H1 (cell line): ENCODE measurements at regions not wholly inside any gene's neighbourhood (a gene's known extent, or its start where the extent isn't known, plus 50 kb on each side); places are given as distances from the start of the nearest gene placed in this dataset.

ENCODE experiments used
- CTCF ChIA-PET: fragments of 300-600 bp; sonication (Branson Sonifier 250); formaldehyde crosslinking; loops from one replicate; lab custom pipeline; 2021; ENCODE audit not compliant: partially characterized antibody; lab: Charles Lee
- POLR2A ChIA-PET: fragments of 300-600 bp; sonication (Branson Sonifier 250); formaldehyde crosslinking; loops from one replicate; lab custom pipeline; 2021; ENCODE audit warnings: inconsistent platforms; ENCODE audit not compliant: partially characterized antibody; lab: Charles Lee
- DNase-seq, 2 experiments: peaks; one replicate each; pipeline versions ENCODE4 v3.0.0 to v3.0.0-alpha.2; 2010 to 2022; ENCODE audit warnings: low spot score in 2 of 2, low read depth in 1 of 2, mixed read lengths in 1 of 2
- FAIRE-seq: peaks from 2 replicates; lab custom pipeline; 2011; peaks lifted over from hg19 to GRCh38; lab: Jason Lieb, UNC
- H2AFZ ChIP-seq: 2 replicates; pipeline ENCODE4 v1.8.1; 2012; ENCODE audit warnings: low read length, inconsistent platforms
- H2AK5ac ChIP-seq: 2 replicates; pipeline ENCODE4 v1.6.1; 2013; ENCODE audit warnings: low read depth, low read length
- H2BK120ac ChIP-seq: replicated peaks from 2 replicates; pipeline ENCODE3; 2013; ENCODE audit warnings: low read depth, low read length, inconsistent platforms
- H2BK12ac ChIP-seq: 2 replicates; pipeline ENCODE4 v1.6.1; 2013; ENCODE audit warnings: low read depth, low read length
- H2BK15ac ChIP-seq: 2 replicates; pipeline ENCODE4 v1.6.1; 2013; ENCODE audit warnings: low read length
- H2BK20ac ChIP-seq: 2 replicates; pipeline ENCODE4 v1.6.1; 2013; ENCODE audit warnings: low read length
- H2BK5ac ChIP-seq: 2 replicates; pipeline ENCODE4 v1.6.1; 2013; ENCODE audit warnings: low read depth, low read length
- H3K14ac ChIP-seq: 2 replicates; pipeline ENCODE4 v1.6.1; 2013; ENCODE audit warnings: inconsistent platforms; ENCODE audit not compliant: insufficient read length
- H3K18ac ChIP-seq: 2 replicates; pipeline ENCODE4 v1.6.1; 2013; ENCODE audit warnings: low read length; ENCODE audit errors: extremely low read depth
- H3K23ac ChIP-seq: 2 replicates; pipeline ENCODE4 v1.6.1; 2013; ENCODE audit warnings: inconsistent platforms; ENCODE audit not compliant: insufficient read length
- H3K23me2 ChIP-seq: 2 replicates; pipeline ENCODE4 v1.6.1; 2013; ENCODE audit warnings: low read depth, low read length
- H3K27ac ChIP-seq: 2 replicates; pipeline ENCODE4 v1.6.1; 2011; ENCODE audit warnings: low read depth, low read length, inconsistent platforms
- H3K27me3 ChIP-seq, 4 experiments: replicated peaks in 1 of 4; 1 replicate in 1 of 4; 2 replicates in 3 of 4; pipeline versions ENCODE4 v1.6.1 to v1.8.1; 2011 to 2013; ENCODE audit warnings: low read length in 3 of 4, mild to moderate bottlenecking in 3 of 4, inconsistent platforms in 2 of 4, mixed read lengths in 2 of 4, moderate library complexity in 1 of 4; ENCODE audit not compliant: control insufficient read depth in 3 of 4, insufficient read depth in 3 of 4; ENCODE audit errors: extremely low read depth in 1 of 4
- H3K36me3 ChIP-seq, 4 experiments: 2 replicates each; pipeline versions ENCODE4 v1.6.1 to v1.8.1; 2011 to 2013; ENCODE audit warnings: mild to moderate bottlenecking in 4 of 4, low read length in 3 of 4, moderate library complexity in 2 of 4, control low read depth in 1 of 4, inconsistent platforms in 1 of 4; ENCODE audit not compliant: insufficient read depth in 4 of 4, control insufficient read depth in 2 of 4
- H3K4ac ChIP-seq: replicated peaks from 2 replicates; pipeline ENCODE3; 2013; ENCODE audit warnings: low read length, low read depth, mixed read lengths, inconsistent platforms; ENCODE audit not compliant: insufficient read length
- H3K4me1 ChIP-seq, 4 experiments: replicated peaks in 1 of 4; 1 replicate in 1 of 4; 2 replicates in 3 of 4; pipeline versions ENCODE4 v1.6.1 to v1.8.1; 2011 to 2013; ENCODE audit warnings: low read length in 3 of 4, inconsistent platforms in 2 of 4, mixed read lengths in 1 of 4; ENCODE audit not compliant: insufficient read depth in 4 of 4, control insufficient read depth in 3 of 4
- H3K4me2 ChIP-seq, 2 experiments: 2 replicates each; pipeline versions ENCODE4 v1.6.1 to v1.8.1; 2011 to 2013; ENCODE audit warnings: low read depth in 2 of 2, low read length in 2 of 2, control low read depth in 1 of 2, inconsistent platforms in 1 of 2, mild to moderate bottlenecking in 1 of 2; ENCODE audit not compliant: insufficient read depth in 1 of 2
- H3K4me3 ChIP-seq, 4 experiments: fragments of 200-600, 300-600 bp in 1 of 4; sonication (generic), shearing (Covaris generic), sonication (Bioruptor Twin) in 1 of 4; 2 replicates each; pipeline versions ENCODE4 v1.5.1 to v1.8.1; 2011 to 2016; ENCODE audit warnings: low read length in 4 of 4, low read depth in 3 of 4, control low read depth in 2 of 4, inconsistent platforms in 2 of 4, mild to moderate bottlenecking in 2 of 4, mixed read lengths in 1 of 4, moderate library complexity in 1 of 4; ENCODE audit not compliant: insufficient read depth in 2 of 4; ENCODE audit errors: extremely low read depth in 1 of 4
- H3K56ac ChIP-seq: replicated peaks from 2 replicates; pipeline ENCODE3; 2013; ENCODE audit warnings: low read depth, mild to moderate bottlenecking, mixed read lengths, low read length, inconsistent platforms; ENCODE audit not compliant: insufficient read length
- H3K79me1 ChIP-seq: 2 replicates; pipeline ENCODE4 v1.6.1; 2013; ENCODE audit warnings: low read depth, low read length, control low read depth
- H3K79me2 ChIP-seq, 2 experiments: 2 replicates each; pipeline versions ENCODE4 v1.6.1 to v1.8.1; 2012 to 2013; ENCODE audit warnings: low read length in 2 of 2, mild to moderate bottlenecking in 2 of 2, inconsistent platforms in 1 of 2; ENCODE audit not compliant: insufficient read depth in 2 of 2, control insufficient read depth in 1 of 2
- H3K9ac ChIP-seq, 4 experiments: replicated peaks in 1 of 4; 1 replicate in 1 of 4; 2 replicates in 3 of 4; pipeline versions ENCODE4 v1.6.1 to v1.8.1; 2011 to 2013; ENCODE audit warnings: low read depth in 3 of 4, low read length in 3 of 4, control low read depth in 2 of 4, mild to moderate bottlenecking in 2 of 4, moderate library complexity in 2 of 4, inconsistent platforms in 1 of 4; ENCODE audit errors: extremely low read depth in 1 of 4
- H3K9me3 ChIP-seq, 2 experiments: 2 replicates each; pipeline versions ENCODE4 v1.6.1 to v1.8.1; 2012 to 2013; ENCODE audit warnings: mild to moderate bottlenecking in 2 of 2, moderate library complexity in 2 of 2, control low read depth in 1 of 2, inconsistent platforms in 1 of 2, low read depth in 1 of 2, low read length in 1 of 2, mixed read lengths in 1 of 2; ENCODE audit not compliant: insufficient read depth in 2 of 2
- H4K20me1 ChIP-seq, 2 experiments: replicated peaks in 1 of 2; 2 replicates each; pipeline versions ENCODE3 to v1.8.1; 2011 to 2013; ENCODE audit warnings: inconsistent platforms in 2 of 2, low read length in 2 of 2, mild to moderate bottlenecking in 1 of 2; ENCODE audit not compliant: insufficient read depth in 2 of 2, control insufficient read depth in 1 of 2
- H4K5ac ChIP-seq: 2 replicates; pipeline ENCODE4 v1.6.1; 2013; ENCODE audit warnings: low read length, low read depth, mixed read lengths, inconsistent platforms; ENCODE audit not compliant: insufficient read length
- H4K8ac ChIP-seq: 2 replicates; pipeline ENCODE4 v1.8.0; 2013; ENCODE audit warnings: mild to moderate bottlenecking, moderate library complexity, low read length, inconsistent platforms; ENCODE audit not compliant: insufficient read depth; ENCODE audit errors: extremely low read depth
- H4K91ac ChIP-seq: replicated peaks from 2 replicates; pipeline ENCODE3; 2013; ENCODE audit warnings: low read length, mixed read lengths, inconsistent platforms; ENCODE audit not compliant: insufficient read length
- ATF2 ChIP-seq: IDR thresholded peaks from 2 replicates; pipeline ENCODE4 v1.6.1; 2012; ENCODE audit warnings: low read length, inconsistent platforms
- CEBPB ChIP-seq: IDR thresholded peaks from 2 replicates; pipeline ENCODE4 v1.6.1; 2012; ENCODE audit warnings: low read depth, low read length
- JUND ChIP-seq: IDR thresholded peaks from 2 replicates; pipeline ENCODE4 v1.6.1; 2011; ENCODE audit warnings: mild to moderate bottlenecking, improper control_type of control experiment, low read length
- KDM1A ChIP-seq: fragments of 200-600, 300-600 bp; sonication (generic); IDR thresholded peaks from 2 replicates; pipeline ENCODE4 v1.7.1; 2016; ENCODE audit warnings: mild to moderate bottlenecking, low read length, borderline replicate concordance
- PHF8 ChIP-seq: fragments of 200-600 bp; sonication (generic); conservative IDR thresholded peaks from 2 replicates; pipeline ENCODE4 v1.7.1; 2012; ENCODE audit warnings: low read depth, mild to moderate bottlenecking, inconsistent platforms, low read length, moderate library complexity
- SIX5 ChIP-seq: IDR thresholded peaks from 2 replicates; pipeline ENCODE4 v1.6.1; 2011; ENCODE audit warnings: mild to moderate bottlenecking, low read depth, low read length
- YY1 ChIP-seq: IDR thresholded peaks from 2 replicates; pipeline ENCODE4 v1.6.1; 2011; ENCODE audit warnings: low read depth, mild to moderate bottlenecking, low read length
- WGBS, 2 experiments: shearing (Covaris generic) in 1 of 2; methylation state at CpG; one replicate each; pipeline versions ENCODE4 v1.1.6 to v1.1.7; 2013 to 2015; ENCODE audit warnings: low lambda C conversion rate in 2 of 2, mixed read lengths in 2 of 2, inconsistent platforms in 1 of 2, low coverage in 1 of 2, missing lambda C conversion rate in 1 of 2; ENCODE audit not compliant: insufficient replicate concordance in 2 of 2, insufficient coverage in 1 of 2, insufficient read length in 1 of 2; ENCODE audit errors: extremely low coverage in 1 of 2, missing lambda C conversion rate in 1 of 2; 5-methylcytosine and 5-hydroxymethylcytosine counted together

DNA sequence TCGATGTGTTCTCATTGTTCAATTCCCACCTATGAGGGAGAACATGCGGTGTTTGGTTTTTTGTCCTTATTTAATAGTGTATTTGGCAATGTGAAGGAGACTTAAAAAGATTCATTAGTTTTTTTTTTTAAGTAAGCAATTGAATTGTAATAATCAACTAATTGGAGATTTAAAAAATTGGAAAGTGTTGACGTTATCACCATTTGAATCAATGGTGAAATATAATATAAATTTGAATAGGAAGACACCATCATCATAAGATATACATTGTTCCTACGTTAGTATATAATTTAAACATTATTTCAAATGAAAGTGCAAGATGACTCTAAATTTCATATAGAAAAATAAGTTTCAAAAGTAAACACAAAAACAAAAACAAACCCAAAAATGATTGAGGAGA is 2858.1 kb upstream of the PCDH20 start:
- H3K4me3 ChIP-seq = no peak overlapping the region
- H2AFZ ChIP-seq = no peak overlapping the region
- no peak overlapping the region for H2BK20ac ChIP-seq
- no peak overlapping the region for H3K4ac ChIP-seq
- H3K27me3 ChIP-seq = no peaks in the 10 kb centered on the region
- no peak overlapping the region for H2BK120ac ChIP-seq
- no peak overlapping the region for H4K5ac ChIP-seq
- H2BK15ac ChIP-seq = no peak overlapping the region
- H3K9me3 ChIP-seq = no peaks in the 10 kb centered on the region
- POLR2A ChIA-PET = no interaction called here
- no peak overlapping the region for H2BK5ac ChIP-seq
- H4K91ac ChIP-seq = no peak overlapping the region
- no peaks in the 10 kb centered on the region for H3K79me1 ChIP-seq
- no peaks in the 10 kb centered on the region for H4K20me1 ChIP-seq
- H4K8ac ChIP-seq = no peak overlapping the region
- no peak overlapping the region for H2BK12ac ChIP-seq
- no peaks in the 10 kb centered on the region for H3K79me2 ChIP-seq
- no peak overlapping the region for H3K56ac ChIP-seq
- TF ChIP-seq SIX5 = no peak
- TF ChIP-seq PHF8 = no peak
- no peak for TF ChIP-seq JUND
- TF ChIP-seq CEBPB = no peak
- no peak for TF ChIP-seq YY1
- no peak for TF ChIP-seq KDM1A
- no peak for TF ChIP-seq ATF2
- TF ChIP-seq, all 59 proteins: peak for 0
- CTCF ChIA-PET = interaction anchor here (0.6 kb wide), 1 partner anchor 90 kb away, joined by 3 read pairs; no protein-coding TSS in a partner anchor
- FAIRE-seq (no peak), DNase-seq (no peak)
- Histone ChIP-seq H3K18ac (no peak overlapping the region), H3K4me1 (no peaks in the 10 kb centered on the region), H3K36me3 (no peaks in the 10 kb centered on the region), H3K27ac (no peak overlapping the region), H3K23ac (no peak overlapping the region), H2AK5ac (no peak overlapping the region), H3K23me2 (no peaks in the 10 kb centered on the region), H3K14ac (no peak overlapping the region), H3K4me2 (no peak overlapping the region), H3K9ac (no peak overlapping the region)
- WGBS, 2 experiments = 87% methylated on average over 4 of the region's 4 CpGs; no CpG with 5 or more reads in 1 of the 2 experiments
